NCI-H446 (cell line): ENCODE measurements at regions not wholly inside any gene's neighbourhood (a gene's known extent, or its start where the extent isn't known, plus 50 kb on each side); places are given as distances from the start of the nearest gene placed in this dataset.
A peak's percentile ranks its signal among the peaks of the same experiment; 100 is the strongest.
"Not testable (repeated sequence)": the region's sequence is repeated elsewhere in the genome, so short reads cannot be mapped to it uniquely, and the experiment has no call there.

Source experiments
- DNase-seq, 2 experiments: peaks; one replicate each; lab custom pipeline; 2025; lab: John Stamatoyannopoulos, UW

GRCh38 chr3:25895443-25895842, 105.6 kb downstream of the OXSM start:
- DNase-seq, result no peak

DNA sequence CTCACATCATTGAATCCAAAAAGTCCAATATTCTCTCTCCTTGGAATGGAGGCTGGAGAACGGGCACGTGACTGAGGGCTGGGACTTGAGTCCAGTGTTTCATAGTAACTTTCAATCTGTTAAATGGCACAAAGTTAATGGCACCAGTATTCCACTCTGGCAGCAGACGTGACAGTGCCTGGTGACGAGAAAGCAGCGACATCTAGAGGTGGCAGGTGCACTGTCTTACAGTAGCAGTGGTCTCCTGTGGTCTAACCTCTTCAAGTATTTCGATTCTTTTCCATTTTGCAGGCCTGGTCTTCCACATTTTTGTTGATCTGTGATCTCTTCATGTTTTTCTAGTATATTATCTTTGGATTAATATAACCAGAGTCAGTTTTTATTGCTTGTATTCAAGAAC, 107.1 kb downstream of the OXSM start:
- peak in 1 of 2 experiments; percentile 3 for DNase-seq

GRCh38 chr3:25899352-25900101, 109.6 kb downstream of the OXSM start:
- DNase-seq, result no peak

GRCh38 chr3:25900161-25900560, 110.3 kb downstream of the OXSM start:
- DNase-seq, result no peak

GRCh38 chr3:25901796-25902195, 111.9 kb downstream of the OXSM start:
- DNase-seq, result no peak

GRCh38 chr3:25902586-25902985, 112.7 kb downstream of the OXSM start:
- no peak for DNase-seq

GRCh38 chr3:25903371-25904129, 113.7 kb downstream of the OXSM start:
- DNase-seq, result no peak

GRCh38 chr3:25904206-25904605, 114.3 kb downstream of the OXSM start:
- DNase-seq, result no peak

DNA sequence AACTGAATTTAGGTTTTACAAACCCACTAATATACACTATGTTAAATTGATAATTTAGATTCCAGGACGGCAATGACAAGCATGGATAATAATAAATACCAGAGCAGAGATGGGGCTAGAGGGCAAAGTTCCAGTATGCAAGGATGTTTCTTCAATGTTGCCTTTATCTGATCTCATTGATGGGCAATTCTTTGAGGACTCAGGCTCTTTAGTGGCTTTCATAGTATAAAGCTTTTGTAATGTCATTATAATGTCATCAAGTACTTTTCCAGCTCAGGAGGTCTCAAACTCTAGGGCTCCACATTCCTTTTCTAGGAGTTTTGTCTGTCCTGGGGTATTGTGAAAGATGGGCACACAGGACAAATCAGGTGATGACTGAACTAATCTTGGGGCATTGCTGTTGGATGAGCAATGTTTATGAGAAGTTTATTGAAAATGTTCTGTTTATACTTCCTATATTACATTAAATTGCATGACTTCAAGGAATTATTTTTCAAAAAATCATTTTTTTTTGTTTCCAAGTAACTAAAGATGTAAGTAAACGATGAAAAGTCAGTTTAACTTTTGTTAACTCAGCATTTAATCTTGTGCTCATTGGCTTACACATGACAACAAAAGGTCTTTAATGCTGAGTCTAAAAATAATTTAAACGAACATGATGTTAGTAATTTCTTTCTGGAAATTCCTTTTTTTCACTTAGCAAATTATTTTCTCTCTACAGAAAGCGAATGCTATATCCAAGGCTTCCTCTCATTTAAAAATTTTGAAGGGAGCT, 116.4 kb downstream of the OXSM start:
- no peak for DNase-seq

- DNase-seq, result peak in 1 of 2 experiments; percentile 22
Observed at GRCh38 chr3:25907081-25907480, 117.2 kb downstream of the OXSM start.

- DNase-seq, result no peak
Observed at GRCh38 chr3:25910105-25910504, 120.2 kb downstream of the OXSM start.

DNA sequence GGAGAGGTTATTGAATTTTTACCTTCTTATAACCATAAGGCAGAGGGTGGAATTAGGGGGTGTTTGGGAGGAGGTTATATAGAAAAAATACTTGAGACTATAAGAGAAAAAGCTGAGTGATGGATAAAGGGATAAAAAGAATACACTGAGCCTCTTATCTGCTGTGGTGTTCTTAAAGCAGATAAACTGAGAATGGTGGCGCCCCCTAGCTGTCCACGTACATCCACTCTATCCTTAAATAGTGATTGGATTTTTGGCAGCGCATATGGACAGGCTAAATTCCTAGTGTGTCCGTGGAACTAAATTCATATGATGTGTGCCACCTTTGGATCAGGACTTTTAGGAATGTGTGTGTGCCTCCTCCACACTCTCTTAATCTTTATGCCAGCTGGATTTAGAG, 121.1 kb downstream of the OXSM start:
- no peak for DNase-seq

- no peak for DNase-seq
Observed at GRCh38 chr3:25911525-25912295, 121.8 kb downstream of the OXSM start.

DNA sequence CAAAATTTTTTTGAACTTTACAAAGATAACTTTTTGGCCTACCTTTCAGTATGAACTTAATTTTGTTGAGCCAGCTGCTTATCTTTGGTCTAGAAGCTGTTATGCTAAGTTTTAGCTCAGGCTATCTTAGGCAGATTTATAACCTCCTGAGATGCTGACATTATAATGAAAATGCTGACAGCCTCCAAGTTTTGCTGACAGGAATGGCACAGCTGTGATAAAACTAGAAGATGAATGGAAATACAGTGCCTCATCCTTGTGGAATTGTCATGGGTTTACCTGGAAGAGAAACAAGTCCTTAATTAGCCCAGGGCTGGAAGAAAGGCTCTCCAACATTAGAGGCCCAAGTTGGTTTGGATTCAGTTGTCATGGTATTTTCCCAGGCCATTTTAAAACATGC, 123.3 kb downstream of the OXSM start:
- DNase-seq, result no peak

DNA sequence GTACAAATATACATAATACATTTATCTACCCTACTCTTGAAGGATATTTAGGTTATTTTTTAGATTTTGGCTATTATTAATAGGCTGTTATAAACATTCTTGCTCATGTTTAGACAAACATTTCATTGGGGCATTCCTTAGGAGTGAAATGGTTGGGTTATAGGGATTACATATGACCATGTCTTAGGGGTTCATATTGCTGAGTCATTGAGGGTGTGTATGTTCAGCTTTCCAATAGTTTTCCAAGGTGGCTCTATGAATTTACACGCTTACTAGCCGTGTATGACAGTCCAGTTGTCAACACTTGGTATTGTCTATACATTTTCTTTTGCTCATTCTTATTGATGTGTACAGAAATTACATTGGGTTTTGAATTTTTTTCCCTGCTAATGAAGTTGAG, 125.8 kb downstream of the OXSM start:
- DNase-seq, result no peak

GRCh38 chr3:25916321-25916720, 126.4 kb downstream of the OXSM start:
- no peak for DNase-seq

- DNase-seq, result not testable (repeated sequence)
Observed at GRCh38 chr3:25931967-25932366, 142.1 kb downstream of the OXSM start.

GRCh38 chr3:25938566-25939325, 148.9 kb downstream of the OXSM start:
- no peak for DNase-seq

DNA sequence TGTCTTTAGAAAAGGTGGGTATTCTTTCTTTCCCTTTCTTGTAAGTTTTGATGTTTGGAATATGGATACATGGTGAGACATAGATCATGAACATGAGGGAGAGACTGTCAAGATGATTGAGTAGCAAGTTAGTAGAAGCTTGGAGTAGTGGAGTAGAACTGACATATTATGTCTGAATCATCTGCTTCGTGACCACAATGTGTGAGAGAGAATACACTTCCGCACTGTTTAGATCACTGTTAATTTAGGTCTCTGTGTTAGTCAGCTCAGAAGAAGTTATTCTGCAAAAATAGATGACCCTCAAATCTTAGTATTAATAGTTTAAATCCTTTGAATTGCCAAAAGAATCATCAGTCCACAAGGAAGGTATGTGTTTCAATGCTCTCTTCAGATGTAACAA, 151.0 kb downstream of the OXSM start:
- DNase-seq, result no peak

DNA sequence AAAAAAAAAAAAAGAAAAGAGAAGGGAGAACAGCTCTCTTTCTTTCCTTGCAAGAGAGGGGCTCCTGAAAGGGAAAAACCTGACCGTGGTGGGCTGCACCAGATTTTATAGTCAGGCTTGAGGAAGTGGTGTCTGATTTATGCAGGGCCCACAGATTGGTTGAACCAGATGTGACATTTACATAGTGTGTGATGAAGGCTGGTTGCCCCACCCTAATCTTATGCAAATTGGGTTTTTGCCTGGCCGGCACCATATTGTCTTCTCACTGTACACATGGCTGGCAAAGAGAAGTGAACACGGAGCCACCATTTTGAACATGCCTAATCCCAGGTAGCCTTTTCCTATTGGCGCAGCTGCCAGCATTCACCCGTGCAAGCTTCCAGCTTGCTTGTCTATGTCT, 154.4 kb downstream of the OXSM start:
- no peak for DNase-seq

GRCh38 chr3:25945366-25945765, 155.5 kb downstream of the OXSM start:
- DNase-seq, result no peak
